ENCODE measurements at regions not wholly inside any gene's neighbourhood (a gene's known extent, or its start where the extent isn't known, plus 50 kb on each side); places are given as distances from the start of the nearest gene placed in this dataset.

DNA sequence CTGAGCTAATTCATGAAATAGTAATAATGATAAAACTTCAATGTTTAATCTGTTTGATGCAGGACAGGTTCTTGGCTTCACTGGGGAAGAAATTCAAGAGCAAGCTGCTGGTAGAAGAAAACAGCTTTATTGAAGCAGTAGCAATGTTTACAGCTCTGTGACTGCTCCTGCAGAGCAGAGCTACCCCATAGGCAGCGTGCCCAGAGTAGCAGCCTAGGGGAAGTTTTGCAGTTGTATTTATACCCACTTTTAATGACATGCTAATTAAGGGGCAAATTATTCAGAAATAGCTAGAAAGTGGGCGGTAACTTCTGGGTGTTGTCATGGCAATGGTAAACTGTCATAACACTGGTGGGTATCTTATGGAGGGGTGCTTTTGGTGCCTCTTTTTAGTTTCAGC is 518.0 kb downstream of the RFPL4B start:
- H3K27me3 ChIP-seq (ENCODE audit: insufficient read depth, poor library complexity, severe bottlenecking), result no peaks in the 10 kb centered on the region
- TF ChIP-seq, protein P1, sequence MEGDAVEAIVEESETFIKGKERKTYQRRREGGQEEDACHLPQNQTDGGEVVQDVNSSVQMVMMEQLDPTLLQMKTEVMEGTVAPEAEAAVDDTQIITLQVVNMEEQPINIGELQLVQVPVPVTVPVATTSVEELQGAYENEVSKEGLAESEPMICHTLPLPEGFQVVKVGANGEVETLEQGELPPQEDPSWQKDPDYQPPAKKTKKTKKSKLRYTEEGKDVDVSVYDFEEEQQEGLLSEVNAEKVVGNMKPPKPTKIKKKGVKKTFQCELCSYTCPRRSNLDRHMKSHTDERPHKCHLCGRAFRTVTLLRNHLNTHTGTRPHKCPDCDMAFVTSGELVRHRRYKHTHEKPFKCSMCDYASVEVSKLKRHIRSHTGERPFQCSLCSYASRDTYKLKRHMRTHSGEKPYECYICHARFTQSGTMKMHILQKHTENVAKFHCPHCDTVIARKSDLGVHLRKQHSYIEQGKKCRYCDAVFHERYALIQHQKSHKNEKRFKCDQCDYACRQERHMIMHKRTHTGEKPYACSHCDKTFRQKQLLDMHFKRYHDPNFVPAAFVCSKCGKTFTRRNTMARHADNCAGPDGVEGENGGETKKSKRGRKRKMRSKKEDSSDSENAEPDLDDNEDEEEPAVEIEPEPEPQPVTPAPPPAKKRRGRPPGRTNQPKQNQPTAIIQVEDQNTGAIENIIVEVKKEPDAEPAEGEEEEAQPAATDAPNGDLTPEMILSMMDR (IDR thresholded peaks at IDR 0.05; ENCODE audit: insufficient read depth, low read length), result no peak
- TF ChIP-seq SPI1 (IDR thresholded peaks at IDR 0.05; ENCODE audit: borderline replicate concordance, low read depth) (no peak), POLR2AphosphoS5 (IDR thresholded peaks at IDR 0.05; ENCODE audit: low read depth) (no peak), GABPA (IDR thresholded peaks at IDR 0.05; ENCODE audit: low read depth) (no peak)
- TF ChIP-seq, protein P2, sequence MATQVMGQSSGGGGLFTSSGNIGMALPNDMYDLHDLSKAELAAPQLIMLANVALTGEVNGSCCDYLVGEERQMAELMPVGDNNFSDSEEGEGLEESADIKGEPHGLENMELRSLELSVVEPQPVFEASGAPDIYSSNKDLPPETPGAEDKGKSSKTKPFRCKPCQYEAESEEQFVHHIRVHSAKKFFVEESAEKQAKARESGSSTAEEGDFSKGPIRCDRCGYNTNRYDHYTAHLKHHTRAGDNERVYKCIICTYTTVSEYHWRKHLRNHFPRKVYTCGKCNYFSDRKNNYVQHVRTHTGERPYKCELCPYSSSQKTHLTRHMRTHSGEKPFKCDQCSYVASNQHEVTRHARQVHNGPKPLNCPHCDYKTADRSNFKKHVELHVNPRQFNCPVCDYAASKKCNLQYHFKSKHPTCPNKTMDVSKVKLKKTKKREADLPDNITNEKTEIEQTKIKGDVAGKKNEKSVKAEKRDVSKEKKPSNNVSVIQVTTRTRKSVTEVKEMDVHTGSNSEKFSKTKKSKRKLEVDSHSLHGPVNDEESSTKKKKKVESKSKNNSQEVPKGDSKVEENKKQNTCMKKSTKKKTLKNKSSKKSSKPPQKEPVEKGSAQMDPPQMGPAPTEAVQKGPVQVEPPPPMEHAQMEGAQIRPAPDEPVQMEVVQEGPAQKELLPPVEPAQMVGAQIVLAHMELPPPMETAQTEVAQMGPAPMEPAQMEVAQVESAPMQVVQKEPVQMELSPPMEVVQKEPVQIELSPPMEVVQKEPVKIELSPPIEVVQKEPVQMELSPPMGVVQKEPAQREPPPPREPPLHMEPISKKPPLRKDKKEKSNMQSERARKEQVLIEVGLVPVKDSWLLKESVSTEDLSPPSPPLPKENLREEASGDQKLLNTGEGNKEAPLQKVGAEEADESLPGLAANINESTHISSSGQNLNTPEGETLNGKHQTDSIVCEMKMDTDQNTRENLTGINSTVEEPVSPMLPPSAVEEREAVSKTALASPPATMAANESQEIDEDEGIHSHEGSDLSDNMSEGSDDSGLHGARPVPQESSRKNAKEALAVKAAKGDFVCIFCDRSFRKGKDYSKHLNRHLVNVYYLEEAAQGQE (IDR thresholded peaks at IDR 0.05; ENCODE audit: insufficient replicate concordance, low read depth), result no peak
- DNase-seq (ENCODE audit: low read depth in 1 of 2, low spot score in 1 of 2), result no peak
- H3K4me3 ChIP-seq (replicated peaks; ENCODE audit: insufficient read depth, low read length), result no peak overlapping the region
- H3K27ac ChIP-seq (replicated peaks), result no peak overlapping the region

- DNase-seq (ENCODE audit: low read depth in 1 of 2, low spot score in 1 of 2), result no peak
- Histone ChIP-seq H3K27me3 (ENCODE audit: insufficient read depth, poor library complexity, severe bottlenecking) (no peaks in the 10 kb centered on the region), H3K4me3 (replicated peaks; ENCODE audit: insufficient read depth, low read length) (no peak overlapping the region), H3K27ac (replicated peaks) (no peak overlapping the region)
- TF ChIP-seq GABPA (IDR thresholded peaks at IDR 0.05; ENCODE audit: low read depth), result no peak
- no peak for TF ChIP-seq SPI1 (IDR thresholded peaks at IDR 0.05; ENCODE audit: borderline replicate concordance, low read depth)
- TF ChIP-seq, protein P2 (IDR thresholded peaks at IDR 0.05; ENCODE audit: insufficient replicate concordance, low read depth), result no peak
- TF ChIP-seq, protein P1 (IDR thresholded peaks at IDR 0.05; ENCODE audit: insufficient read depth, low read length), result no peak
- no peak for TF ChIP-seq POLR2AphosphoS5 (IDR thresholded peaks at IDR 0.05; ENCODE audit: low read depth)
These were observed 527.8 kb downstream of the RFPL4B start for GRCh38 chr6:112874881-112875280.

- no peak overlapping the region for H3K27ac ChIP-seq (replicated peaks)
- no peaks in the 10 kb centered on the region for H3K27me3 ChIP-seq (ENCODE audit: insufficient read depth, poor library complexity, severe bottlenecking)
- TF ChIP-seq, protein P1 (IDR thresholded peaks at IDR 0.05; ENCODE audit: insufficient read depth, low read length), result no peak
- TF ChIP-seq SPI1 (IDR thresholded peaks at IDR 0.05; ENCODE audit: borderline replicate concordance, low read depth) (no peak), GABPA (IDR thresholded peaks at IDR 0.05; ENCODE audit: low read depth) (no peak), POLR2AphosphoS5 (IDR thresholded peaks at IDR 0.05; ENCODE audit: low read depth) (no peak)
- TF ChIP-seq, protein P2 (IDR thresholded peaks at IDR 0.05; ENCODE audit: insufficient replicate concordance, low read depth), result no peak
- H3K4me3 ChIP-seq (replicated peaks; ENCODE audit: insufficient read depth, low read length), result no peak overlapping the region
- DNase-seq (ENCODE audit: low read depth in 1 of 2, low spot score in 1 of 2), result no peak
These were observed 530.3 kb downstream of the RFPL4B start for GRCh38 chr6:112877134-112878100.
